AML-193 (cell line): ENCODE measurements at regions not wholly inside any gene's neighbourhood (a gene's known extent, or its start where the extent isn't known, plus 50 kb on each side); places are given as distances from the start of the nearest gene placed in this dataset.

Experiments
- DNase-seq, 2 experiments: peaks; one replicate each; lab custom pipeline; 2025; lab: John Stamatoyannopoulos, UW

DNA sequence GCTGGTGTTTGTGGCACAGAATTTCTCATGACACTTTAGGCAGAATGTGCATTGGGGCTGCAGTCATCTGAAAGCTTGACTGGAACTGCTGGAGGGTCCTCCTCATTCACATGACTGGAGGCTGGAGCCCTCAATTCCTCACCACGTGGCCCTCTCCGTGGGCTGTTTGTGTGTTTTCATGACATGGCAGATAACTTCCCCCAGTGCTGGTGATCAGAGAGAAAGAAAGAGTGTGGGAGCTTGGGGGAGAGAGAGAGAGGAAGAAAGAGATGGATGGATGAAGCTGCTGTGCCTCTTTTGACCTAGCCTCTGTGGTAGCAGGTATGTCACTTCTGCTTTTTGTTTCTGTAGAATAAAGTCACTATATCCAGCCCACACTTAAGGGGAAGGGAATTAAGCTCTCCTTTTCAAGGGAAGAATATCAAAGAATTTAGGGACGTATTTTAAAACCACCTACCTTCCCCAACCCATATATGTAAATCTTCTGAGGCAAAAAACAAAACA is 169.6 kb upstream of the IL12A start:
- no peak for DNase-seq

DNA sequence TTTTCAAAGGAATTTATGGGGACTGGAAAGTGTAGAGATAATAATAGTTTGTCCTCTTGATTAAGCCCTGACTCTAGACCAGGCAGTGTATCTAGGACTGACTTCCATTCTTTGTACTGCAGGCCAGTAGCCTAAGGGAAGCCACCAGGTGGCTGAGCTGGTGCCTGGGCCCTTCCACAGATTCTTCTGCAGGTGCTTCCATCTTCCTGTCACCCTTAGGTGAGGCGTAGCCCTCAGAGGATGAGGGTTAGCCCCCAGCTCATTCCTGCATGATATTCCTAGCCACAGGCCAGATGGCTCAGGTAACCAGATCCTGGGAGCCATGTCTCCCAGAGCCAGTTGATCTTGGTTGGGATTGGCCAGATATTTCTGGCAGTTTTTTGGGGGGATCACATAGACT is 169.0 kb upstream of the IL12A start:
- DNase-seq: no peak

DNA sequence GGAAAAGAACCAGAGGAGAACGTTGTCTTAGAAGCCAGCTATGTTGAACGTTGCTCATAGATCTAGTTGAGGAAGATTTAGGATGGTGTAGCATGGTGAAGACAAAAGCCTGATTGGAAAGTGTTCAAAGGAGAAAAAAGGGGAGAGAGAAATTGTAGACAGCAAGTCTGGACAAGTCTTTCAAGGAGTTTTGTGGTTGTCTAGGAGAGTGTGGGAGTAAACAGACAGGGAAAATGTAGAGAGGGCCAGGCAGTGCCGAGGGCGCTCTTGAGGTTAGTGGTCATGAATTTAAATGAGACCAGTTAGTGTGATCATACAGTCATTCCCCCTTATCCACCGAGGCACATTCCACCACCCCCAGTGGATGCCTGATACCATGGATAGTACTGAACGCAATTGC is 167.5 kb upstream of the IL12A start:
- DNase-seq: no peak

DNA sequence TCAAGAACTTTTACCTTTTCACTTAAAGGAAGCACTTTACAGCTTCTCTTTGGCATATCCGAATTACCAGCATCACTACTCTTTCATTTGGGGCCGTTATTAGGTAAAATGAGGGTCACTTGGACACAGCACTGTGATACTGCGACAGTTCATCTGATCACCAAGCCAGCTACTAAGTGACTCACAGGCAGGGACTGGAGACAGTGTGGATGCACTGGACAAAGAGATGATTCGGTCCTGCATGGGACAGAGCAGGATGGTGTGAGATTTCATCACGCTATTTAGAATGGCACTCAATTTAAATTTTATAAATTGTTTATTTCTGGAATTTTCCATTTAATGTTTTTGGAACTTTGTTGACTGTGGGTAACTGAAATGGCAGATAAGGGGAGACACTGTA is 166.9 kb upstream of the IL12A start:
- DNase-seq: no peak

DNA sequence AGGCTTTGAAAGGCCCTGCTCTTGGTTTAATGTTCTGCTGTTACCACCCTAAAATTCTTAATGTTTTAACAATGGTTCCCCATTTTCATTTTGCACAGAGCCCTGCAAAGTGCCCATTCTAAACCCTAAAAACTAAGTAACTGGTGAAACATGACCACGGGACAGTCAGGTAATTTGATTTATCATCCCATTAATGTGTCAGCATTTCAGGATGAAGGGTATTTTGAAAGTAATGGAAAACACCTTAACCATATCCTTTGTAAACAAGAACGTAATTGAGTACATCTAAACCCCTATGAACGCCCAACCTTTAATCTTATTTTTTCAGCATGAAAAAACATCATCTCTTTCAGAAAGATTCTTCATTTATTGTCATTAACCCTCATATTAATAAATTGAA is 164.9 kb upstream of the IL12A start:
- no peak for DNase-seq

DNA sequence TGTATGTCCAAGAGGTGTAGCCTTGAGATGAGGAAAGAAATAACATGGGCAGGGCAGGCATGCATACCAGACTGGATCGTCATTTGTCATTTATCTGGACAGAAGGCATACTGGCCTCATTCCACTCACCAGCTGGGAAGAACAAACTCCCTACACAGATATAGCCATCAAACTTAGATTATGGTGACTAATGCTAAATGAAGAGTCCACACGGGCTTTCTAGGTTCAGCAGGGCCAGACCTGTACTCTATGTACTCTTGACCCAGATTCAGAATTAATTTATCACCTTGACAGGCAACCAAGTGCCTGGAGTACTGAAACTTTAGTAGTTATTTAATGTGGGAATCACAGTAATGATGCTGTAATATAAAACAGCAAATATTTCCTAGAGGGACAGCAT is 164.3 kb upstream of the IL12A start:
- DNase-seq: no peak

DNA sequence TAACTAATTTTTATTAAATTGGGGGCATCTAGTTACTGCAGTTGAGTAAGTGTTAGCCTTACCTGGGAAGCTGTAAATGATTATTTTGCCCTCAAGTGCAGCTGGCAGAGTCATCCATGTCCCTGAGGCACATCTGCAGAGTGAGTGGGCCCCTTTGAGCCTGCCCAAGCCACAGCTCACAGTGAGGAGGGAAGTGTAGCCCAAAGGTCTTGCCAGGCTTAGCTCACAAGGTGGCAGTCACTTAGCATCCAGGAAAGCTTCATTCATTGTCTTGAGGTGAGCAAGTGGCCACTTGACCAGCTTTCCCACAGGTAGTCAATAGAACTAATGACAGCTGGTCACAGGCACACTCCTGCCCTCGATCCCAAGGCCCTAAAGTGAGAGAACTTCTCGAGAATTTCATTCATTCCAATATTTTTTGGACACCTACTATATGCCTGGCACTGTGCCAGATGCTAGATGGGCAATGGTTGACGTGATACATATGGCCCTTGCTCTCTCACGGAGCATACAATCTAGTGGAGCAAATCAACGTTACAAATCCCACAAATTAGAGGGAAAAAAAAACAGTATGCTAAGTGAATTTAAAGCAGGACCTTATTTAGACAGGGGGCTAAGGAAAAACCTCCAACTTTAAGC is 163.3 kb upstream of the IL12A start:
- no peak for DNase-seq

DNA sequence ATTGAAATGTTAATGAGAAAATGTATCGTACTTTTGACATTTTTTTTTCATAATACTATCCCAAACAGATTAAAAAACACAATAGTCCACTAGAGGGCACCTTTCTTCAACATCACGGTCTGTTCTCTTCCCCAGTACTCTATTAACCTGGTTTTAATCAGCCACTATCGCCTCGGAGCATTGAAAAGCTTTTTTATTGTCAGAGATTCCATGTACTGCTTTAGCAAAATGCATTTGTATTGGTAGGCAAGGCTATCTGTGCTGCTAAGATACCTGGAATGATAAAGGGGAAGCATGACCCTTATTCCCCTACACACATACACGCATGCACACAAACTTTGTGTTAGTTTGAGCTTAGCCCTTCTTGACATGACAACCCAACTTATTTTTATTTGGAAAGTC is 160.1 kb upstream of the IL12A start:
- DNase-seq: peak; percentile 84 to 90

DNA sequence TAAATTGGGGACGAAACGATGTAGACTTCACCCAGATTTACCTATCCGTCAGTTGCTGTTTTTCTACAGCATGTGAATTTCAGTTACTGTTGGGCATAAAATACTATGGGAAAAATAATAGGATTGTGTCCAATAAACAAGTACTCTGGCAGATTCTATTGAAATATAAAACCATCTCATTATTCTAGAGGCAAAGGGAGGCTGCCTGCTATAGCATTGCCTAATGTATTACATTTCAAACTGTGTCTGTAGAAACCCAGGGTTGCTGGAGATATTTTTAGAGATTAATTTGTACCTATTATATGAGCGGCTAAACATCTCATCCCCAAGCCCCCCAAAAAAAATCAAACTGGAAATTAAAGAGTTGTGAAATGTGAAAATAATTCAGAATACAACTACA is 159.6 kb upstream of the IL12A start:
- DNase-seq: no peak

DNA sequence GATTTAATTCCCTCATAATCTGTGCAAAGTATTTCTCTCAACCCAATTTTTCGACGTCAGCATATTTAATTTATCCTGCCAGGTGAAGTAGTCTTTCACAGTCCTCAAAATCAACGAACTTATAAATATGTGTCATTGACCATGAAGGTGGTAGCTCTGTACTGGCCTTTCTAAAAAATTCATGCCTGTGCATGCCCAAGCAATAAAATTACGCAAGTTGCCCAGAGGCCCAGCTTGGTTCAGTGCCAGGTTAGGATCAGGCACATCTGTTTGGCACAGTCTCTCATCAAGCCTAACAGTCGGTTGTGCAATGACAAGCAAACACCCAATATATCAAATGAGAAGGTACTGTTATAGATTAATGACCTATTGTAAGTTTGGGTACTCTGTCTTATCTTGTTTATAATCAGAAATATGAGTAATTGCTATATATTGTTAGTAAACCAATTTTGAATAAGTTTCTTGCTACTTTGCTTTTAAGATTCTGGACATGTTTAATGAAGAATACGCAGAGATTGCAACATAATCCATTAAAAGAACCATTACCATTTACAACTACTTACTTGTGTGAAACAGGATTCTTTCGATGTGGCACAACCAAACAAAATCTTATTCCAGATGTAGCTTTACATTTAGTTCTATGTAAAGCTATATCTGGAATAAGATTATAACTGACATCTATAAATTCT is 159.0 kb upstream of the IL12A start:
- DNase-seq: peak; percentile 92 to 95

DNA sequence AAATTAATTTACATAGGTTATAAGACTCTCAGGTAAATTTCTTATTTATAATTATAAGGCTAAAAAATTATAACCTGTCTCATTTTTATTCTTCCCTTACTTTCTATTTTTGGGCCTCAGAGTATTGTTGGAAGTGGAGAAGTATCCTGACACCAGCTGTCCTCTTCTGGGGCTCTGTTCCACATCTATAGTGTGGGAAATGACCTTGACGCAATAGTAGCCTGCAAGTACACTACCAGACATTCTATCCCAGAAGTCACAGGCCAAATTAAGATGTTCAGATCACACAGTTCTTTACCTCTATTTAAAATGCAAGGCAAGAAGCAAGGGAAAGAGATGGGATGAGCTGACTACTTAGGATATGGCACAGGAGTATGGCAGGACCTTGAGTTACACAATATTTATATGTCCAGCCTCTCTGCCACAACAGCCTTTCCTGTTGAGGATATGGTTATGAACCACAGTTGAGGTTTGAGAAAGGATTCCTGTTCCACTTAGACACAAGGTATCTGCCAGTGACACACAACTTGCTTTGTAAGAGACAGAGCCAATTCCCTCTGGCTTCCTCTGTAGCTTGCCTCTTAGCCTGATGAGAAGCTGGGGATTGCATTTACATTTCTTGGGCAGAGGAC is 158.0 kb upstream of the IL12A start:
- peak; percentile 95 to 97 for DNase-seq

DNA sequence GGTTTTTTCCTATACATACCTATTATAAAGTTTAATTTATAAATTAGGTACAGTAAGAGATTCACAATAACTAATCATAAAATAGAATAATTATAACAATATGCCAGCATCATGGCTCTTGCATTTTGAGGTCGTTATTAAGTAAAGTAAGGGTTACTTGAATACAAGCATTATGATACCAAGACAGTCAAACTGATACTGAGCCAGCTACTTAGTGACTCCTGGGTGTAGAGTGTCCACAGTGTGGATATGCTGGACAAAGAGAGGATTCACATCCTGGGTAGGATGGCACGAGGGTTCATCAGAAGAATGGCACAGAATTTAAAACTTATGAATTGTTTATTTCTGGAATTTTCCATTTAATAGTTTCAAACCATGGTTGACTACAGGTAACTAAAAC is 157.2 kb upstream of the IL12A start:
- no peak for DNase-seq

DNA sequence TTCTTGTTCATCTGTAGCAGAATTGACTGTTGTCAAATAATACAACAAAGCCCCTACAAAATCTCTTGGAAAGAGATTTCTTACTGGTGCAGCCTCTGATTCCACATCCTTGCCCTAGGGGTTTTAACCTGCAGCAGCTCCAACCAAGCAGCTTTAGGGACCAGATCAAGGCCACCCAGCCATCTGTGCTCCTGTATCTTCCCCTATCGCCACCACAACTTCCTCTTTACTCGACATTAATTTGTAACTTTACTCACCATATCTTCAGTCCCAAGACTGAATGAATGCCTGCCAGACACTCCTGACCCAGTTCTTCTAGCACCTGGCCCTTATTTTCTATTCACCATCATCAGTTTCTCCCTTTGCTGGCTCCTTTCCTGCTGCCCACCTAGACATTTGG is 156.6 kb upstream of the IL12A start:
- peak; percentile 95 to 96 for DNase-seq

DNA sequence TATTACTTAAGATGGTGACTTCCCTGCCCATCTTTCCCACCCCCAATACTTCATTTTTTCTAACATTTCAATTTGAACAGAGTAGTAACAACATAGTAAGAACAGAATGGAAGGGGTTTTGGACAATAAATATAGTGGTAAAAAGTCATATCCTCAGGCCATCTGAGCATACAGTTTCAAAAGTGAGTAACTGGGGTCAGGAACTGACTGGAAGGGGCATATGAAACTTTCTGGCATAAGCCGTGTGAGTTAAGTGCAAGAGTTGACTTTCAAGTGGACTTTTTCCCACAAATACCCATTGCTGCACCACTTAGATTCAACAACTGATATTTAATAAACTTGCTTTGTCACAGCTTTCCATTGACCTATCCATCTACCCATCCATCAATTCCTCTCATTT is 153.5 kb upstream of the IL12A start:
- no peak for DNase-seq

DNA sequence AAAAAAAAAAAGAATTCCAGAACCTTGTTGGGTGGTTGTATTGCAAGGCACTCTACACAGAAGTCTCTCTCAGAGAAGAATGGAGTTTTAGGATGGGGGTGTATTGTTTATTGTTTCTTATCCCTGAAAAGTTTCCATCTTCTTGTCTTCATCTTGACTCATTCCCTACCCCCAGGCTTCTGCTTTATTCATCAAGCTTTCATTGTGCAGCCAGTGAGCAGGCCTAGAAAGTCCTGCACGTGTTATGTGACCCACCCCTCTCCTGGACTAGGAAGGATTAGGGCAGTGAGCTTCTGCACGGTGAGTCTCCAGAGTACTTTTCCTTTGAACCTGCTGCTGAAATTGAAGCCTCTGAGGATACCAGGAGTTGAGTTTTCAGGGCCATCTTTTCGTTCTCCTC is 150.9 kb upstream of the IL12A start:
- DNase-seq: no peak

DNA sequence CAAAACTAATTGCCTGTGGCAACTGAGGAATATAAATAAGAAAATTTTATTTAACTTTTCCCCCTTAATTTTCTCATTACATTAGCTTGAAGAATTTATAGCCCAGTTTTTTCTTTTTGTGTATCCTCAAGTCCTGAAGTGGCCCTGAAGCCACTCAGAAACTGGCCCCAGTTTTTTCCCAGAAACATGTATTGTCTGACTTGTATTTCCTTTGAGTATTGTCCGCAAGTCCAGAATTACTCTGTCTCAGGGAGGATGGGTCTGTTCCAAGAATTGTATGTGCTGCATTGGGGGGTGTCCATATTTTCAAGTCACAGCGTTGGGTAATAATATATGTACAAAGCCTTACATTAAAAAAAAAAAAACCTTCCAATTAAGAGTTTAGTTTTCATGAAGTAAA is 149.7 kb upstream of the IL12A start:
- DNase-seq: no peak

DNA sequence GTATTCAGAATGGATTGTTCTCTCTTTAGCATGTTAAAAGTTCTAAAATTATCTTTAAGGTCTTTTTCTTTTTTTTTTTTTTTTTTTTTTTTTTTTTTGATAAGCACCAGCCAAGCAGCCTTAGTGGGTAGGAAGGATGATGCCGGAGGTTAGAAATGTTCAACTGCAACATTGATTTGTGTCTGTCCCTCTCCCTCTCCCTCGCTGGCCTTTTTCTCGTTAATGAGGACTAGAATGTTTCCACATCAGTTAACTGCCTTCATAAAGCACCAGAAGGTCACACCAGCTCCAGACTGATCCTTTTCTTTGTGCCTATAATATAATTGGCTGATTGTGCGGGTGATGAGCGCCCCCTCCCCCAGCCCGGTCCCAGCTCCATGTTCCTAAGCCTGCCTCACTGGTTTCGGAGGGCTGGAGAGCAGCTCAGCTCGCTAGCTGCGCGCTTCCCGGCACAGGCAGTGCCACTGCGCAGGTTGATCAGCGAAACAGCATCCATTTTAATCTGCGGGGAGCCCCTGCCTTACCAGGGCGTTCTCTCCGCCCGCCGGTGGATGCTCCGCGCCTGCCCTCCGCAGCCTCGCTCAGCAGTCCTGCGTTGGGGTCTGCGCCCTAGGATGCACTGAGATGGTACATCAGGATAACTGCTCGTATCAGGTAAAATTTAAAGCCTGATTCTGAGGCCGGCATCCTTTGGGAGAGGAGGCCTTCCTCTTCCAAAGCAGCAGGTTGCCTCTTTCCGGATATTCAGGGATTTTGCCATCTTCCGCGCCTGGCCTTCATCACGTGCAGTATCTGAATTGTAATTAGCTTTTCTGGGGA is 148.9 kb upstream of the IL12A start, which contains the start of gene SCHIP1:
SCHIP1 (plus strand) TSS at position 301 of the 819 bp plus-strand sequence.
- DNase-seq: no peak

DNA sequence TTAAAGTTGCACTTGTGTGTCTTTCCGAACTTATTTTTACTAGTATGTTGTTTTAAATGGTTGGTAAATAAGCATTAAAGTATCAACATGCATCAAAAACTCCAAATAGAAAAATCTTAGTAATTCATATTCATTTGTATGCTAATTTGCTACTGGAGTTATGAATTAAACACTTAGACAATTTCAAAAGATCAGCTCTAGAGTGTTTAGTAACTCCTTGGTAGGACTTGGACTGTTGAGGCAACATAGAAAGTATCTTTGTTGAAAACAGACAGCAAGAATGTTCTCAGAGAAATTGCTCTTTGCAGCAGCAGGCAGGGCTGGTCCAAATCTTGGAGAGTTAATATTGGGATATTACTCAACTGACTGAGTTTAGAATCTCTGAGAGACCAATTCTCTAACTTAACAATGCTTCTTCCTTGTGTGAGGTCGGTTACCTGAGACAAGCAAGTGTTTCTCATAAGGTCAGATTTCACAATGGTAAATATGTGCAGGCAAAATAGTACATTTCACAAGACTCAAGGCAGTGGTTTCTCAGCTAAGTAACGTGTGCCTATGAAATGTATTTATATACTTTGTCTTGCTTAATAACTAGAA is 147.8 kb upstream of the IL12A start:
- DNase-seq: peak; percentile 52 to 53

DNA sequence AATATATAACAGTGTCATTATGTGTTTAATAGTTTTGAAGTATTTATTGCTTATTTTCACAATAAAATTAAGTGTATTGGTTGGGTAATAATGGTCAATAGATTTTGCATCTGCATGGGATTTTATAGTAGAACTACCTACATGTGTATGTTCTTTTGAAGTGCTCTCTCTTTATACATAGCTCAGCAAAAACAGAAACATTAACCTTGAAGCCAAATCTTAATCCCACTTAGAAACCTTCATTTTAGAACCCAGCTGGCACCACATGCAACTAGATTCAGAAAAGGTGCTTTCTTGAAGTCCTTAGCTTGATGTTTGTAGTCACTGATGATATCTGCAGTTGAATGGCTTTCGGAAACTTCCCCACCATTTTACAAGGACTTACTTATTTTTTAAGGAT is 146.9 kb upstream of the IL12A start:
- no peak for DNase-seq

DNA sequence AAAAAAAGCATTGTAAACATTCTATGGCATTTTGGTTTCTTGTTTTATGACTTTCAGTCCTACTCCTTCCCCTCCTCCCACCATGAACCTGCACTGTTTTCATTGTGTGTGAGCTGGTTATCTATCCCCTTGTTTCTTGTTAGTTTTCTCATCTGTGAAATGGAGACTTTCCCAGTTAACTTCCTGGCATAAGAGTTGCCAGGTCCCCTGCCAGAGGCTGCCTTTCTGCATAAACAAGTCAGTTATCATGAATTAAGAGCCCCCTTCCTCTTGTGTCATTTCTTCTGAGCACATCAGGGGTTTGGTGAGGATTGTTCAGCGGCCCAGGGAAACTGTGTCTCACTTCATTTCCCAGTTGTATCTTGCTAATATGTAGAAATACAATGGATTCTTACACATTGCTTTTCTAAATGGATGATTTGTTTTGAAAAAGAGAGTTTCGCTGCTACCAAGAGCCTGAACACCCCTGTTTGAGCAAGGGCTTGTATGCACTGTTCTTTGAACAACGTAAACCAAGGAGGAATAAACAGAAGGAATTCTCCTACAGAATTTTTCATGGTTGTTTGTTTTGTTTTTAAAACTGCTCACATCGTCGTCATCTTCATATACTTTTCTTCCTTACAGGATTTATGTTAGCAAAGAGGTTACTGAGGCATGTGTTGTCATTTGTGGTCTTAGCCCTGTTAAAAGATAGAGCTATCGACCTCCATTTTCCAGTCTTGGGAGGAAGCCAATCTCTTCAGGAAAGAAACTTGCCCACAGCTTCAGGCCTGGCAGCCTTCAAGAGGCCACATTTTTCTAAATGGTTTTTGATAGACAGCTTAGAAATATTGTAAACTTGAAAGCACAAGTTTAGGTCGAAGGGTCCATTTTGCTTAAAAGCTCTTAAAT is 144.6 kb upstream of the IL12A start:
- DNase-seq: no peak

DNA sequence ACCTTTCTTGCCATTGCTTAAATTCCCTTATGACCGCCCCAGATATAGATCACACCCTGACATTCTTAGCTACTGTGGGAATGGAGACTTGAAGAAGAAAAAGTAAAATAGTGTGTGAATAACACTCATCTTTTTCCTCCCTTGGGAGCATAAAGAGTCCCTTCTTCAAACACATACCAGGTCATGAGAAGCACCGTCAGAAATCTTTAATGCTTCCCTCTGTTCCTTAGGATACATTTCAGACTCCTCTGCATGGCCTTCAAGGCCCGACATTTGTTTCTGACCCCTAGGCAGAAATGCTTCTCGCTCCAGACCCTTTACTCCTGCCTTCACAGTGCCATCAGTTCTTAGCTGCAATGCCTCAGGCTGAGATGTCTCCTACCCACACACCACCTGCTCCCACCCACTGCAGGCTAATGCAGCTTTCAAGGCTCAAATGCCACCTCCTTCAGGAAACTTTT is 143.8 kb upstream of the IL12A start:
- DNase-seq: no peak
